ENCODE measurements at regions not wholly inside any gene's neighbourhood (a gene's known extent, or its start where the extent isn't known, plus 50 kb on each side); places are given as distances from the start of the nearest gene placed in this dataset.

DNA sequence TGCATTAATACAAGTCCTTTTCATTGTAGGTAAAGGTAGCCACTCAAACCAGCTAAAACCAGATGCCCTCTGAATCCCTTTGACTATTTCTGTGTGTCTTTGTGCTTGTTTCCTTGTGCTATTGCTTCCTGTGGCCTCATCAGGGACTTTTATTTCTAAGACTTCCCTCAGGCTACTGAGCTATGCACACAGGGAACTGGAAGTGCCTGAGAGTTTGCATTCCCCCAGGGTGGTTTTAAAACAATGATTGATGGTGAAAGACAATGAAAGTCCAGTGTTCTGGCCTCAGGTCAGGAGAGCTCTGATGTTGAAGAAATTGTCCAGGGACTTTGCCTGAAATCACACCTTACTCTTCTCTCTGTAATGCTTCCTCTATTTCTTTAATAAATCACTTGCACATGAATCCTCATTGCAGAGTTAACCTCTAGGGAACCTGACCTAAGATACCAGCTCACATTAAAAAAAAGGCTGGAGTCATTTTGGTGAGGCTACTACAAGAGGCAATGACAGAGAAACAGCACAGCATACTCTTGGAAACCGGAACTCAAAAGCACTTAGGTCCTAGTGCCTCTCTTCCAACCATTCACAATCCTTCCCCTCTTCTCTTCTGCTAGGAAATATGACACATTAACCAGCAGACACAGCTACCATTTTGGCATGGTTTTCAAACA lies 158.1 kb upstream of the NREP start:
- Histone ChIP-seq H3K27me3 (no peaks in the 10 kb centered on the region), H3K36me3 (replicated peaks; ENCODE audit: insufficient read depth, low read depth) (no peaks in the 10 kb centered on the region), H3K27ac (peak overlapping the region; percentile 56), H4K20me1 (ENCODE audit: insufficient read depth, poor library complexity, severe bottlenecking) (no peaks in the 10 kb centered on the region), H3K79me2 (no peaks in the 10 kb centered on the region), H3K4me3 (no peak overlapping the region), H3K4me2 (no peak overlapping the region), H3K9me3 (ENCODE audit: low read depth) (no peaks in the 10 kb centered on the region), H2AFZ (no peak overlapping the region), H3K9me2 (replicated peaks; ENCODE audit: insufficient read depth) (no peaks in the 10 kb centered on the region), H3K4me1 (ENCODE audit: insufficient read depth) (no peaks in the 10 kb centered on the region)
- WGBS (ENCODE audit: low lambda C conversion rate, missing lambda C conversion rate), result 80% methylated on average over 1 of the region's 1 CpG
- no peak for DNase-seq (ENCODE audit: low spot score)
- no peak for TF ChIP-seq EZH2 (IDR thresholded peaks at IDR 0.05; ENCODE audit: borderline replicate concordance)
- TF ChIP-seq, protein P1, sequence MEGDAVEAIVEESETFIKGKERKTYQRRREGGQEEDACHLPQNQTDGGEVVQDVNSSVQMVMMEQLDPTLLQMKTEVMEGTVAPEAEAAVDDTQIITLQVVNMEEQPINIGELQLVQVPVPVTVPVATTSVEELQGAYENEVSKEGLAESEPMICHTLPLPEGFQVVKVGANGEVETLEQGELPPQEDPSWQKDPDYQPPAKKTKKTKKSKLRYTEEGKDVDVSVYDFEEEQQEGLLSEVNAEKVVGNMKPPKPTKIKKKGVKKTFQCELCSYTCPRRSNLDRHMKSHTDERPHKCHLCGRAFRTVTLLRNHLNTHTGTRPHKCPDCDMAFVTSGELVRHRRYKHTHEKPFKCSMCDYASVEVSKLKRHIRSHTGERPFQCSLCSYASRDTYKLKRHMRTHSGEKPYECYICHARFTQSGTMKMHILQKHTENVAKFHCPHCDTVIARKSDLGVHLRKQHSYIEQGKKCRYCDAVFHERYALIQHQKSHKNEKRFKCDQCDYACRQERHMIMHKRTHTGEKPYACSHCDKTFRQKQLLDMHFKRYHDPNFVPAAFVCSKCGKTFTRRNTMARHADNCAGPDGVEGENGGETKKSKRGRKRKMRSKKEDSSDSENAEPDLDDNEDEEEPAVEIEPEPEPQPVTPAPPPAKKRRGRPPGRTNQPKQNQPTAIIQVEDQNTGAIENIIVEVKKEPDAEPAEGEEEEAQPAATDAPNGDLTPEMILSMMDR (IDR thresholded peaks at IDR 0.05; ENCODE audit: poor library complexity), result no peak
- TF ChIP-seq EZH2phosphoT487 (IDR thresholded peaks at IDR 0.05; ENCODE audit: low read depth, severe bottlenecking, unreplicated experiment), result no peak

GRCh38 chr5:111902436-111902835 lies 145.4 kb upstream of the NREP start:
- WGBS (ENCODE audit: low lambda C conversion rate, missing lambda C conversion rate), result 33% methylated on average over 5 of the region's 5 CpGs
- no peaks in the 10 kb centered on the region for H4K20me1 ChIP-seq (ENCODE audit: insufficient read depth, poor library complexity, severe bottlenecking)
- no peaks in the 10 kb centered on the region for H3K27me3 ChIP-seq
- no peak for DNase-seq (ENCODE audit: low spot score)
- H3K79me2 ChIP-seq, result no peaks in the 10 kb centered on the region
- no peaks in the 10 kb centered on the region for H3K4me1 ChIP-seq (ENCODE audit: insufficient read depth)
- H2AFZ ChIP-seq, result peak overlapping the region; percentile 23
- H3K4me2 ChIP-seq, result no peak overlapping the region
- H3K9me3 ChIP-seq (ENCODE audit: low read depth), result no peaks in the 10 kb centered on the region
- TF ChIP-seq, protein P1 (IDR thresholded peaks at IDR 0.05; ENCODE audit: poor library complexity), result no peak
- TF ChIP-seq EZH2 (IDR thresholded peaks at IDR 0.05; ENCODE audit: borderline replicate concordance) (no peak), EZH2phosphoT487 (IDR thresholded peaks at IDR 0.05; ENCODE audit: low read depth, severe bottlenecking, unreplicated experiment) (no peak)
- H3K9me2 ChIP-seq (replicated peaks; ENCODE audit: insufficient read depth), result no peaks in the 10 kb centered on the region
- no peak overlapping the region for H3K27ac ChIP-seq
- H3K36me3 ChIP-seq (replicated peaks; ENCODE audit: insufficient read depth, low read depth), result no peaks in the 10 kb centered on the region
- no peak overlapping the region for H3K4me3 ChIP-seq

GRCh38 chr5:111901296-111901695 lies 144.3 kb upstream of the NREP start:
- Histone ChIP-seq H3K79me2 (no peaks in the 10 kb centered on the region), H3K4me3 (no peak overlapping the region), H4K20me1 (ENCODE audit: insufficient read depth, poor library complexity, severe bottlenecking) (no peaks in the 10 kb centered on the region), H3K4me1 (ENCODE audit: insufficient read depth) (no peaks in the 10 kb centered on the region), H3K27ac (no peak overlapping the region), H3K9me3 (ENCODE audit: low read depth) (no peaks in the 10 kb centered on the region), H3K36me3 (replicated peaks; ENCODE audit: insufficient read depth, low read depth) (no peaks in the 10 kb centered on the region), H2AFZ (no peak overlapping the region), H3K4me2 (no peak overlapping the region), H3K27me3 (no peaks in the 10 kb centered on the region), H3K9me2 (replicated peaks; ENCODE audit: insufficient read depth) (no peaks in the 10 kb centered on the region)
- no peak for DNase-seq (ENCODE audit: low spot score)
- TF ChIP-seq, protein P1 (IDR thresholded peaks at IDR 0.05; ENCODE audit: poor library complexity), result no peak
- TF ChIP-seq EZH2 (IDR thresholded peaks at IDR 0.05; ENCODE audit: borderline replicate concordance) (no peak), EZH2phosphoT487 (IDR thresholded peaks at IDR 0.05; ENCODE audit: low read depth, severe bottlenecking, unreplicated experiment) (no peak)
- WGBS (ENCODE audit: low lambda C conversion rate, missing lambda C conversion rate), result 46% methylated on average over 2 of the region's 2 CpGs
